MCF 10A (cell line): ENCODE measurements at regions not wholly inside any gene's neighbourhood (a gene's known extent, or its start where the extent isn't known, plus 50 kb on each side); places are given as distances from the start of the nearest gene placed in this dataset.

Experiments
- BruUV-seq: library from RNA; stranded (reverse); fragments of 400-500 nt; replicated peaks from 2 replicates; lab custom pipeline; 2021; lab: Mats Ljungman, UMichigan
- CTCF ChIA-PET: fragments of 300-600 bp; sonication (Branson Sonifier 250); formaldehyde crosslinking; extraction: SDS; loops from one replicate; lab custom pipeline; 2021; ENCODE audit warnings: antibody characterized with exemption, inconsistent platforms; lab: Yijun Ruan, JAX
- POLR2A ChIA-PET: fragments of 300-600, 350-650 bp; sonication (Branson Sonifier 250); formaldehyde crosslinking; extraction: SDS; loops from one replicate; lab custom pipeline; 2020; ENCODE audit warnings: antibody characterized with exemption, inconsistent platforms; lab: Yijun Ruan, JAX
- DNase-seq: peaks from one replicate; pipeline ENCODE4 v3.0.0-alpha.2; 2018; ENCODE audit not compliant: unreplicated experiment
- H3K27ac Mint-ChIP-seq: one replicate; pipeline ENCODE4 v1.8.0; 2022; ENCODE audit warnings: mild to moderate bottlenecking, low read depth, mixed read lengths; ENCODE audit not compliant: unreplicated experiment
- H3K27me3 Mint-ChIP-seq: one replicate; pipeline ENCODE4 v1.8.0; 2022; ENCODE audit warnings: mixed read lengths; ENCODE audit not compliant: insufficient read depth, unreplicated experiment
- H3K36me3 Mint-ChIP-seq: one replicate; pipeline ENCODE4 v1.8.0; 2022; ENCODE audit warnings: mild to moderate bottlenecking, moderate library complexity, mixed read lengths; ENCODE audit not compliant: insufficient read depth, unreplicated experiment
- H3K4me1 Mint-ChIP-seq: one replicate; pipeline ENCODE4 v1.8.0; 2022; ENCODE audit warnings: mixed read lengths; ENCODE audit not compliant: insufficient read depth, unreplicated experiment
- H3K4me3 Mint-ChIP-seq: one replicate; pipeline ENCODE4 v1.8.0; 2022; ENCODE audit warnings: mild to moderate bottlenecking, moderate library complexity, mixed read lengths; ENCODE audit not compliant: unreplicated experiment
- H3K9me3 Mint-ChIP-seq: one replicate; pipeline ENCODE4 v1.8.0; 2022; ENCODE audit warnings: mixed read lengths; ENCODE audit not compliant: unreplicated experiment
- CTCF ChIP-seq: fragments of 200-600 bp; IDR thresholded peaks from one replicate; pipeline ENCODE4 v1.8.0; 2022; ENCODE audit warnings: antibody characterized with exemption, mild to moderate bottlenecking; ENCODE audit not compliant: unreplicated experiment
- intact Hi-C: fragments of 100-400 bp; cut with micrococcal nuclease; formaldehyde crosslinking; loops from 2 replicates; pipeline ENCODE4 v1.14.1; 2022

DNA sequence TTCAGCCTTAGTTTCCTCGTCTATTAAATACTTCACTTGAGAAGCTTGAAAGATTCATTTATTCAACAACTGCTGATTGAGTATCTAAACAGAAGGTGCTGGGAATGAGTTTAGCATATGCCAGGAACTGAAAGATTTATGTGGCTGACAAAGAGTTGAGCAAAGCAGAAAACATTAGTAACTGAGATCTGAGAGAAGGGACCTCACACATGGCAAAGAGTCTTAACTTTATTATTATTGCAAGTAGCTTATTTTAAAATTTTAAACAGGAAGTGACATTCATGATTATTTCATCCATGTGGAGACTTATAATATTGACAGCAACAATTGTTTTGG is 133.6 kb downstream of the CASP12 start:
- no peak overlapping the region for H3K27ac Mint-ChIP-seq
- no peak for TF ChIP-seq CTCF
- no peaks in the 10 kb centered on the region for H3K27me3 Mint-ChIP-seq
- no peaks in the 10 kb centered on the region for H3K4me1 Mint-ChIP-seq
- DNase-seq = no peak
- H3K4me3 Mint-ChIP-seq = no peak overlapping the region
- ChIA-PET POLR2A (interaction anchor here (0.6 kb wide), 2 partner anchors 24 to 54 kb away, joined by 3 read pairs; no protein-coding TSS in a partner anchor), CTCF (no interaction called here)
- H3K9me3 Mint-ChIP-seq = no peaks in the 10 kb centered on the region
- no peaks in the 10 kb centered on the region for H3K36me3 Mint-ChIP-seq
- BruUV-seq = no TSS peak
- intact Hi-C loops = no loop called here

- Mint-ChIP-seq H3K4me3 (no peak overlapping the region), H3K9me3 (no peaks in the 10 kb centered on the region), H3K27me3 (no peaks in the 10 kb centered on the region), H3K4me1 (no peaks in the 10 kb centered on the region), H3K27ac (no peak overlapping the region), H3K36me3 (no peaks in the 10 kb centered on the region)
- CTCF ChIA-PET = no interaction called here
- no peak for DNase-seq
- no TSS peak for BruUV-seq
- intact Hi-C loops = no loop called here
- POLR2A ChIA-PET = no interaction called here
- TF ChIP-seq CTCF = no peak
Measured at GRCh38 chr11:104763930-104764709, 134.1 kb downstream of the CASP12 start.

DNA sequence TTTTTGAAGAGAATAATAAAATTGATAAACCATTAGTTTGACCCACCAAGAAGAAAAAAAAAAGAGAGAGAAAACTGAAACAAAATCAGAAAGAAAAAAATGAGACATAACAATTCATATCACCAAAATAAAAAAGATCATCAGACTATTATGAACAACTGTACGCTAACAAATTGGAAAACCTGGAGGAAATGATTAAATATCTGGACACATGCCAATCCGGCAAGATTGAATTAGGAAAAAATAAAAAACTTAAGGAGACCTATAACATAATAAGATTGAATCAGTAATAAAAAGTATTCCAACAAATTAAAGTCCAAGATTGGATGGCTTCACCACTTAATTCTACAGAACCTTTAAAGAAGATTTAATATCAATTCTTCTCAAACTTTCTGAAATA is 136.7 kb downstream of the CASP12 start:
- Mint-ChIP-seq H3K36me3 (no peaks in the 10 kb centered on the region), H3K4me1 (no peaks in the 10 kb centered on the region), H3K27me3 (no peaks in the 10 kb centered on the region), H3K27ac (no peak overlapping the region), H3K4me3 (no peak overlapping the region), H3K9me3 (no peaks in the 10 kb centered on the region)
- no peak for TF ChIP-seq CTCF
- no peak for DNase-seq
- no TSS peak for BruUV-seq
- ChIA-PET CTCF (no interaction called here), POLR2A (no interaction called here)
- intact Hi-C loops = no loop called here

- no peaks in the 10 kb centered on the region for H3K4me1 Mint-ChIP-seq
- no peak overlapping the region for H3K27ac Mint-ChIP-seq
- no peaks in the 10 kb centered on the region for H3K27me3 Mint-ChIP-seq
- no peaks in the 10 kb centered on the region for H3K36me3 Mint-ChIP-seq
- intact Hi-C loops = no loop called here
- no TSS peak for BruUV-seq
- no peak for DNase-seq
- POLR2A ChIA-PET = no interaction called here
- CTCF ChIA-PET = no interaction called here
- H3K9me3 Mint-ChIP-seq = no peaks in the 10 kb centered on the region
- no peak overlapping the region for H3K4me3 Mint-ChIP-seq
- no peak for TF ChIP-seq CTCF
Measured at GRCh38 chr11:104759464-104759863, 138.8 kb downstream of the CASP12 start.
